GM12873 (cell line): ENCODE measurements at regions not wholly inside any gene's neighbourhood (a gene's known extent, or its start where the extent isn't known, plus 50 kb on each side); places are given as distances from the start of the nearest gene placed in this dataset.

Experiments used
- TF ChIP-seq, protein P1 (sequence below): IDR thresholded peaks from 2 replicates; pipeline ENCODE4 v1.5.1; 2012; ENCODE audit warnings: low read depth, mild to moderate bottlenecking, moderate library complexity, low read length, control low read depth; ENCODE audit not compliant: insufficient read depth; ENCODE audit errors: missing control alignments

DNA sequence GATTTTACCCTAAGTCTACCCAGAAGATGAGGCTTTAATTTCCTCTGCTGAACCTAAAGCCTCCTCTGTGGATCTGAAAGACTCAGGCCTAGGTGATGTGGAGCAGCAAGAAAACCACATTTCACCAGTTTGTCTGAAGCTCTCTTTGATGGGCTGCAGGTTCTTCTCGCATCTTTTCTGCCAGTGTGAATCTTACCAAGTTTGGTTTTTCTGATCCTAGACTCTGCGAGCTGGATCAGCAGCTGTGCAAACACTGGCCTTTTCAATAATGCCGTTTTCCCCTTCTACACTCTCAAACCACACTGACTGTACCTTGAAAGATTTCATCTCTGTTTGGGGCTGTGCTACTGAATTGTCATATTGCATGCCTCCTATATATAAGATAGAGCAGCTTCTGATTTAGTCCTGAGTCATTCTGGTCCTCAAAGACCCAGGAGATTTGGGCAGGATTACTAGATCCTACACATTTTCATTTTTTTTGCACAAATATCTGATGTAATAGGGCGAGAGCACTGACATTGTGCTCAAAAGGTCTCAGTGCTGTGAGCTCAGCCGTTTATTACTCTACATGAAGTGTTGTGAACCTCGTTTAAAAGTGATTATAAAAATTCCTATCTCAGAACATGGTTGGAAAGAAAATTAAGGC is 133.6 kb upstream of the FAM9C start:
- TF ChIP-seq, protein P1, sequence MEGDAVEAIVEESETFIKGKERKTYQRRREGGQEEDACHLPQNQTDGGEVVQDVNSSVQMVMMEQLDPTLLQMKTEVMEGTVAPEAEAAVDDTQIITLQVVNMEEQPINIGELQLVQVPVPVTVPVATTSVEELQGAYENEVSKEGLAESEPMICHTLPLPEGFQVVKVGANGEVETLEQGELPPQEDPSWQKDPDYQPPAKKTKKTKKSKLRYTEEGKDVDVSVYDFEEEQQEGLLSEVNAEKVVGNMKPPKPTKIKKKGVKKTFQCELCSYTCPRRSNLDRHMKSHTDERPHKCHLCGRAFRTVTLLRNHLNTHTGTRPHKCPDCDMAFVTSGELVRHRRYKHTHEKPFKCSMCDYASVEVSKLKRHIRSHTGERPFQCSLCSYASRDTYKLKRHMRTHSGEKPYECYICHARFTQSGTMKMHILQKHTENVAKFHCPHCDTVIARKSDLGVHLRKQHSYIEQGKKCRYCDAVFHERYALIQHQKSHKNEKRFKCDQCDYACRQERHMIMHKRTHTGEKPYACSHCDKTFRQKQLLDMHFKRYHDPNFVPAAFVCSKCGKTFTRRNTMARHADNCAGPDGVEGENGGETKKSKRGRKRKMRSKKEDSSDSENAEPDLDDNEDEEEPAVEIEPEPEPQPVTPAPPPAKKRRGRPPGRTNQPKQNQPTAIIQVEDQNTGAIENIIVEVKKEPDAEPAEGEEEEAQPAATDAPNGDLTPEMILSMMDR: no peak

DNA sequence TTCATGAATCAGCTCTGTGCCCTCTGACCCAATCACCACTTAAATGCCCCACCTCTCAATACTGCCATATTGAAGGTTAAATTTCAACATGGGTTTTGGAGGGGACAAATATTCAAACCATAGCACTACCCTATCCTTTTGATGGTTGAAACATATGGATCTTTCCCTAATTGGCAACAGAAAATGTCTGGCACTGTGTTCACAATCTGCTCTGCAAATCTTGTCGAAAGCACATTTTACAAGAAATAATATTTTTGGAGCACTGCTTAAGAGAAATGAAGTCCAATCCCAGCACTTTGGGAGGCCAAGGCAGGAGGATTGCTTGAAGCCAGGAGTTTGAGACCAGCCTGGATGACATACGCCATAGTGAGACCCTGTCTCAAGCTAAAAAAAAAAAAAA is 130.6 kb upstream of the FAM9C start:
- TF ChIP-seq, protein P1: no peak

DNA sequence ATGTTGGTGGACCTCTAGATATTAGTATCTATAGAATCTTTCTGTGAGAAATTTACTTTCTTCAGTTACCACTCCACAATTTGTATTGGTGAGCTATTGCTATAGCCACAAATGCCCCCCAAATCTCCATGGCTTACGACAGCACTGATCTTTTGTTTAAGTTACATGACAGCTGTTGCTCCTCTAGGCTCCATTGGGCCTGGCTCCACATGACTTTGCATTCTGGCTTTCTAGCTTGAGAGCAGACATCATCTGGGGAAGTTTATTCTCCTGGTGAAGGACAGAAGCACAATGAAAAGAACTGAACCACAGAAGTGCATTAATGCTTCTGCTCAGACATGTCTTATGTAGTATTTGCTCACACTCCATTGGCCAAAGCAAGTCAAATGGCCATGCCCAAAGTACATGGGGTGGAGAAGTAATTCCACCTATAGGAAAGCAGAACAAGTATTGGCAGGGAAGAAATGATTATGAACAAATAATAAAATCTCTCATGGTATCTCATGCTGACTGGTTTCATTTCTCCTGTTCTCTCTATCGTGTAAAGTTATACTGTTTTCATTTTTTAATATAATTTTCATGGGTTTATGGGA is 126.6 kb upstream of the FAM9C start:
- TF ChIP-seq, protein P1: no peak

DNA sequence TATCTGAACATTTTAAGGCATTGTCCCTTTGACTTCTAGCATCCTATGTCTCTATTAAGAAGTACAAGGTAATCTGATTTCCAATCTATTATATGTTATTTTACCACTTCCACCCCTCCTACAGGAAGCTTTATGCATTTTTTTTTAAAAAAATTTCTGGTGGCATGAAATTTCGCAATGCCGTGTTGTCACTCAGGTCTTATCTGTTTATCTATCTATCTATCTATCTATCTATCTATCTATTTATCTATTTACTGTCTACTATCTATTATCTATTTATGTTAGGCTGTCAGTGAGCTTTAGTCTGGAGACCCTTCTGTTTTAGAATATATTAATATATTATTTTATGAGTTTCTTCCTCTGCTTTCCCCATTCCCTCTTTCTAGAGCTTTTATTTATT is 125.3 kb upstream of the FAM9C start:
- TF ChIP-seq, protein P1: no peak

DNA sequence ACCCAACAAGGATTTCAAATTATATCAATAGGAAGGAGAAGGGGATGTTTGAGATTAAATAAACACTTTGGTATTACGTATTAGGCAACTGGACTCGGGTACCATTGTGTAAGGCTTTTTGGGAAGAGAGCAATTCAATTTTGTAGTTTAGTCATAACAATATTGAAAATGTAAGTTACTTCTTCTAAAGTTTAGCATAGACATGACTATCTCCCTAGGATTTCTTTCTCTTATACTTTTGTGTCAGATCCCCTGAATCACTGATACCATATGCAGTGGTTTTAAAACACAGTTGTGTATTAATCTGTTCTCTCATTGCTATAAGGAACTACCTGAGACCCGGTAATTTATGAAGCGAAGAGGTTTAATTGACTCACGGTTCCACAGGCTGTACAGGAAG is 123.8 kb upstream of the FAM9C start:
- TF ChIP-seq, protein P1: no peak

DNA sequence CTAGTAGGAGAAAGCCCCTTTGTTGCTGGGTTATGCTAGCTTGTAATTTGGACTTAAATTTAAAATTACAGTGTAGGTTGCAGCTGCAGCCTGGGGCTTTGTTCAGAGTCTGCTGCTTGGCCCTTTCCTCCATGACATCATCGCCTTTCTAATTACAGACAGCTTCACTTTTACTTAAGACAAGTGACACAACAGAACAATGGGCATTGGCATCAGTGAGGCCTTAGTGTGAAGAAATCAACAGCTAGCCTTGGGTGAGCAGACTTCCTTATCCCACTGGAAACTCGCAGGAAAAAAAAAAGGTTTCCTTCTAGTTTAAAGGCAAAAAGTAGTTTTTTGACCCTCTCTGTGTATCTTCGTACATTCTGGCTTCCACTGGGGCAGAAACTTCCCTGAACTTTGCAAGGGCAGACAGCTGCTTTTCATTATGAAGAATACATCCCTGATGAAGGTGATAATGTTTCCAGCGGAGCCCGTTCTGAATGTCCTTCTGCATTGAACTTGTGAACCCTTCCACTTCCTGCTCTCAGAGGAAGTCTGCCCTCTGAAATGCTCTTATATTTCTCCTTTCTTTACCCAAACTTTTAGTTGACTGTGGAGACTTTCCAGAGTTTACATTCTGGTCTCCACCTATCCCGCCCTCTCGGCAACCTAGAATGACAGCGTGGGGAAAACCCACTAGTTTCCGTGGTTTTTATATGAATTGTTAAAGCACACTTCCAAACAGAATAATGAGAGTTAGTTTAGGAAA is 123.2 kb upstream of the FAM9C start:
- TF ChIP-seq, protein P1: no peak
